D721Med (cell line): ENCODE measurements at regions not wholly inside any gene's neighbourhood (a gene's known extent, or its start where the extent isn't known, plus 50 kb on each side); places are given as distances from the start of the nearest gene placed in this dataset.
"Not testable (repeated sequence)": the region's sequence is repeated elsewhere in the genome, so short reads cannot be mapped to it uniquely, and the experiment has no call there.

Source experiments
- DNase-seq: peaks from one replicate; pipeline ENCODE4 v3.0.0; 2011; ENCODE audit warnings: low spot score; ENCODE audit not compliant: insufficient read length
- FAIRE-seq: peaks from 2 replicates; lab custom pipeline; 2011; peaks lifted over from hg19 to GRCh38; lab: Jason Lieb, UNC
- CTCF ChIP-seq: IDR thresholded peaks from 2 replicates; pipeline ENCODE4 v1.5.1; 2012; ENCODE audit warnings: mild to moderate bottlenecking, control low read depth; ENCODE audit not compliant: insufficient read depth; ENCODE audit errors: missing control alignments

- no peak for TF ChIP-seq CTCF
- FAIRE-seq, result no peak
Measured at GRCh38 chr5:101062902-101063301, 159.8 kb upstream of the ST8SIA4 start.

GRCh38 chr5:101047181-101047580 is 144.1 kb upstream of the ST8SIA4 start:
- FAIRE-seq, result no peak
- DNase-seq, result no peak
- TF ChIP-seq CTCF, result no peak

More at GRCh38 chr5:101062902-101063301, 159.8 kb upstream of the ST8SIA4 start:
- DNase-seq, result no peak

- no peak for FAIRE-seq
- DNase-seq, result no peak
- peak; percentile 4 for TF ChIP-seq CTCF
Measured at GRCh38 chr5:101045689-101046088, 142.6 kb upstream of the ST8SIA4 start.

- not testable (repeated sequence) for FAIRE-seq, DNase-seq
Measured at GRCh38 chr5:101040002-101040401, 136.9 kb upstream of the ST8SIA4 start.

GRCh38 chr5:101036778-101037177 is 133.7 kb upstream of the ST8SIA4 start:
- DNase-seq, result no peak
- no peak for FAIRE-seq
- no peak for TF ChIP-seq CTCF

GRCh38 chr5:101035425-101035824 is 132.3 kb upstream of the ST8SIA4 start:
- FAIRE-seq, result no peak
- no peak for DNase-seq
- no peak for TF ChIP-seq CTCF

- TF ChIP-seq CTCF, result no peak
- FAIRE-seq, result no peak
- no peak for DNase-seq
Measured at GRCh38 chr5:101024299-101024698, 121.2 kb upstream of the ST8SIA4 start.

GRCh38 chr5:101018299-101018698 is 115.2 kb upstream of the ST8SIA4 start:
- no peak for DNase-seq
- no peak for TF ChIP-seq CTCF
- no peak for FAIRE-seq
